ENCODE measurements at regions not wholly inside any gene's neighbourhood (a gene's known extent, or its start where the extent isn't known, plus 50 kb on each side); places are given as distances from the start of the nearest gene placed in this dataset.
"Not testable (repeated sequence)": the region's sequence is repeated elsewhere in the genome, so short reads cannot be mapped to it uniquely, and the experiment has no call there.

DNA sequence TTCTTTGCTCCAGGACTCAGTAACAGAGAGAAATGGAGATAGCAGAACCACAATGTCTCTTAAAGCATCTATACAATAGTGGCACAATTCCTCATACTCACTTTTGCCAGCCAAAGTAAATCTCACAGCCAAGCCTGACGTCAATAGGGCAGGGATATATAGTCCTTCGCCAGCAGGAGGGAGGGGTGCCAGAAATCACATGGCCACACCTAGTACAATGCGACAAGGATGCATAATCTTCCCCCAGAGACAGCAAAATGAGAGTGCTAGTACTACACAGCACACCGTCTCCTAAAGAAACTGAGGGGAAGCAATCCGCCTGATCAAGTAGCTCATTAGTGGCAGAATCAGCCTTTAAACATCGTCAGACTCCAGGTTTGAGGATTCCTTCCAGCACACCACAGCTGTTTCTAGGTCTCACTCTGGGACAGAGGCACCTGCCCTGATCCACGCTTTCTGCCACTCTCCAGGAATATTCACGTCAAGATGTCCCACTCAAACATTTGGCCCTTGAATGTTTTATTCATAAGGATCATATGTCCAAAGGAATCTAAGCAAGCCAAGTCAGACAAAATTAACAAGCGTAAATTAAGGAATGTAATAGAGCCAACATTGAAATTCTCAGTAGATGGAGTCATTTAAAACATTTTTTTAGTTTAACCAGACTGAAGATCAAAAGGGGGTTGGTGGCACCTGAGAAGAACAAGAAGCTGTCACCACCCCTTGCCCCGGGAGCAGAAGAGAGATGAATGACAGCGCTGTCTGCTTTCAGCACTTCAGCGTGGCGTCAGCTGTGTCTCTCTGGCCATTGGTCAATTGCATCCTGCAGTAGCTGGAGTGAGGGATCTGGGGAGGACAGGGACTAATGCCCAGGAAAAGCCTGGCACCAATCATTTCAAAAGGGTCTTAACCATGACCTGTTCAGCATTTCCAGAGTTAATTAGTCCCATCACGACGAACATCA, 63.5 kb upstream of the SERP2 start:
- no peak for DNase-seq (ENCODE audit: extremely low read depth, insufficient read length)
- Histone ChIP-seq H3K36me3 (ENCODE audit: control insufficient read depth, insufficient read depth, low read length) (no peaks in the 10 kb centered on the region), H3K4me3 (replicated peaks; ENCODE audit: low read depth, low read length) (no peak overlapping the region), H3K27me3 (replicated peaks; ENCODE audit: control insufficient read depth, insufficient read depth, low read length) (no peaks in the 10 kb centered on the region)
- TF ChIP-seq, protein P1, sequence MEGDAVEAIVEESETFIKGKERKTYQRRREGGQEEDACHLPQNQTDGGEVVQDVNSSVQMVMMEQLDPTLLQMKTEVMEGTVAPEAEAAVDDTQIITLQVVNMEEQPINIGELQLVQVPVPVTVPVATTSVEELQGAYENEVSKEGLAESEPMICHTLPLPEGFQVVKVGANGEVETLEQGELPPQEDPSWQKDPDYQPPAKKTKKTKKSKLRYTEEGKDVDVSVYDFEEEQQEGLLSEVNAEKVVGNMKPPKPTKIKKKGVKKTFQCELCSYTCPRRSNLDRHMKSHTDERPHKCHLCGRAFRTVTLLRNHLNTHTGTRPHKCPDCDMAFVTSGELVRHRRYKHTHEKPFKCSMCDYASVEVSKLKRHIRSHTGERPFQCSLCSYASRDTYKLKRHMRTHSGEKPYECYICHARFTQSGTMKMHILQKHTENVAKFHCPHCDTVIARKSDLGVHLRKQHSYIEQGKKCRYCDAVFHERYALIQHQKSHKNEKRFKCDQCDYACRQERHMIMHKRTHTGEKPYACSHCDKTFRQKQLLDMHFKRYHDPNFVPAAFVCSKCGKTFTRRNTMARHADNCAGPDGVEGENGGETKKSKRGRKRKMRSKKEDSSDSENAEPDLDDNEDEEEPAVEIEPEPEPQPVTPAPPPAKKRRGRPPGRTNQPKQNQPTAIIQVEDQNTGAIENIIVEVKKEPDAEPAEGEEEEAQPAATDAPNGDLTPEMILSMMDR (IDR thresholded peaks at IDR 0.05; ENCODE audit: insufficient read depth, low read length, poor library complexity, severe bottlenecking) = no peak

DNA sequence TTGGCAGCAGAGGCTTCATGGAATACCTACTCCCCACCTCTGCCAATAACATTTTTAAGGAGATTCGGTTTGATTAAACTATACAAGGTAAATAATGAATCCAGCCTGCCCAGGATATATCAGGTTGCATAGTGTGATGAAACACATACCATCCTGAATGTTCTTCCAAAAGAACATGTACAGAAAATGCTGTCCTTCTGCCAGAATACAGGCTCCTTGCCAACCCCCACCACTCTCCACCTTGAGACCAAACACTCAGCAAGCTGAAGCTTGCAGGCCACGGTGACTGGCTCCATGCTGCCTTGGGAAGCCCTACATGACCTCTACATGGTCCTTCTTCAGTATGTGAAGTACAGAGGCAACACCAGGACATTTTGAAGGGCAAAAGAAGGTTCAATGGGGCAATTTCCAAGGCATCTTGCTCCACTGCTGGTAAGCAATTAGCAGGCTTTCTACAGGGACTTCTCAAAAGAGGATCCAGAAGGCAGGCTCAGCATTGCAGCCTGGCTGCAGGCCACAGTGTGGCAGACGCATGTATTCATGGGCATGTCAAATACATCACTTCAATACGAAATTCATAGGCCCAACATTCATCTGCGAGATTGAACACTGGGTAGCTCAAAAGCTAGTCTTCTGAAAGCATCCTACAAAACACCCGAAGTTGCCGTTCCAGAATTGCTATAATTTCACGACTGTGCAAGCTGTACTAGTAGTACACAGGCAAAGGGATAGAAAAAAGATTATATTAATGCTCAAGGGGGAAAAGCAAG, 62.4 kb upstream of the SERP2 start:
- TF ChIP-seq, protein P1 (IDR thresholded peaks at IDR 0.05; ENCODE audit: insufficient read depth, low read length, poor library complexity, severe bottlenecking) = no peak
- no peaks in the 10 kb centered on the region for H3K27me3 ChIP-seq (replicated peaks; ENCODE audit: control insufficient read depth, insufficient read depth, low read length)
- H3K4me3 ChIP-seq (replicated peaks; ENCODE audit: low read depth, low read length) = no peak overlapping the region
- no peaks in the 10 kb centered on the region for H3K36me3 ChIP-seq (ENCODE audit: control insufficient read depth, insufficient read depth, low read length)
- DNase-seq (ENCODE audit: extremely low read depth, insufficient read length) = no peak

DNA sequence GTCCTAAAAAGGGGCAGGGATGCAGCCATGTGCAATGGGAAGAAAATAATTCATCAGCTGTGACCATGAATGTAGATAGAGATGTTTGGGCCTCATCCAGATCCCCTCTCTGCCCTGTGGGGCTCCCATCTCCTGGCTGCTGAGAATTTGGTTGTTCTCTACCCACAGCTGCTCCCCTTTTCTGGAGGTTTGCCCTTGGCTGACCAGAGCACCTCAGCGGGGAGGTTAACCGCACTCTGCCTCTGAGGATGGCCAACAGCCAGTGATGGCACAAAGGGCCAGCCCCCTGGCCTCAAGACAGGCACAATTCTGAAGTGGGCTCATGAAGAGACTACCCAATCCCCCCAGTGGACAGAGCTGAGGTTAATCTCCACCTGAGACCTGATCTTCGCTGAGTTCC, 61.5 kb upstream of the SERP2 start:
- no peak for DNase-seq (ENCODE audit: extremely low read depth, insufficient read length)
- Histone ChIP-seq H3K27me3 (replicated peaks; ENCODE audit: control insufficient read depth, insufficient read depth, low read length) (no peaks in the 10 kb centered on the region), H3K4me3 (replicated peaks; ENCODE audit: low read depth, low read length) (no peak overlapping the region), H3K36me3 (ENCODE audit: control insufficient read depth, insufficient read depth, low read length) (no peaks in the 10 kb centered on the region)
- TF ChIP-seq, protein P1 (IDR thresholded peaks at IDR 0.05; ENCODE audit: insufficient read depth, low read length, poor library complexity, severe bottlenecking) = no peak

DNA sequence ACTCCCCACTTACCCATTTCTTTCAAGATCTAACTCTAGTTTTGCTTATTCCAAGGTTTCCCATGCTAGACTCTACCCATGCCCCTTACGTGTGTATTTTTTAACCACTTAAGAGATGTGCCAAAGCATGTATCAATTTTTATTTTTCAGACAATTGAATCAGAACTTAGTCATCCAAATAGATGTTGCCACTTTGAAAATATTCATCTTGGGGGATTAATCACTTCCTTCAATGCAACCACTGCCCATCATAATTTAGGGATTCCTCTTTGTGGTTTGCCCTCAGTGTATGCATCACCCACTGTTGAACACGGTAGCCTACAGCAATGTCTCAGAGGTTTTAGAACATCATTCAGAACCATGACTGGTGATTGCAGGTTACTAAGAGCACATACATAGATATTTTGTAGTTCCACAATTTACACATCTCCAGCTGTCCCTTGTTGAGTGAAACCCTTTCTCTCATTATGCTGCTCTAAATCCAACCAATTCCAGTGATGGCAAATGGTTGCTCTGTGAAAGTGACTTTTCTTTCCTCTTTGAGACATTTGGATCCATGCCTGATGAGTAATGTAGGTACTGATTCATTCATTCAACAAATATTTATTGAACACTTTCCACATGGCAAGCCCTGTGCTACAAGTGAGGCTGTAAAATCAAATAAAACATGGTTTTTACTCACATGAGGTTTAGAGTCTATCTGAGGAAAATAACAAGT, 60.6 kb upstream of the SERP2 start:
- no peak for DNase-seq (ENCODE audit: extremely low read depth, insufficient read length)
- Histone ChIP-seq H3K4me3 (replicated peaks; ENCODE audit: low read depth, low read length) (no peak overlapping the region), H3K36me3 (ENCODE audit: control insufficient read depth, insufficient read depth, low read length) (no peaks in the 10 kb centered on the region), H3K27me3 (replicated peaks; ENCODE audit: control insufficient read depth, insufficient read depth, low read length) (no peaks in the 10 kb centered on the region)
- TF ChIP-seq, protein P1 (IDR thresholded peaks at IDR 0.05; ENCODE audit: insufficient read depth, low read length, poor library complexity, severe bottlenecking) = no peak

DNA sequence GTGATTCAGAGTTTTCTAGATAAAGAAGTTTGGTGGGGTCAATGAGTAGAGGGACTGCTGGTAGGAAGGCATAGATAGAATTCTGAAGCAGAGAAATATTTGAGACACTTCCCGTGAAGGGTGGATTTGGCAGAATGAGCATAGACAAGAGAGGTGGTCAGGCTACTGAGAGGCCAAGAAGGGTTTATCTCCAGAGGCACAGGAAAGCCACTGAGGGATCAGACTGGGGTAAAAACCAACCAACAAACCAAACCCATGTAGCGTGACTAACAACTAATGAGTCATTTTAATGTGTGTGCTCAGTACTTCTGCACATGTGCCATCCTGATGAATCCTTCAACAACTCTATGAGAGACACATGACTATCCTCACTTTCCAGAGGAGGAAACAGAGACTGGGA, 60.0 kb upstream of the SERP2 start:
- Histone ChIP-seq H3K4me3 (replicated peaks; ENCODE audit: low read depth, low read length) (no peak overlapping the region), H3K27me3 (replicated peaks; ENCODE audit: control insufficient read depth, insufficient read depth, low read length) (no peaks in the 10 kb centered on the region), H3K36me3 (ENCODE audit: control insufficient read depth, insufficient read depth, low read length) (no peaks in the 10 kb centered on the region)
- no peak for DNase-seq (ENCODE audit: extremely low read depth, insufficient read length)
- TF ChIP-seq, protein P1 (IDR thresholded peaks at IDR 0.05; ENCODE audit: insufficient read depth, low read length, poor library complexity, severe bottlenecking) = no peak

DNA sequence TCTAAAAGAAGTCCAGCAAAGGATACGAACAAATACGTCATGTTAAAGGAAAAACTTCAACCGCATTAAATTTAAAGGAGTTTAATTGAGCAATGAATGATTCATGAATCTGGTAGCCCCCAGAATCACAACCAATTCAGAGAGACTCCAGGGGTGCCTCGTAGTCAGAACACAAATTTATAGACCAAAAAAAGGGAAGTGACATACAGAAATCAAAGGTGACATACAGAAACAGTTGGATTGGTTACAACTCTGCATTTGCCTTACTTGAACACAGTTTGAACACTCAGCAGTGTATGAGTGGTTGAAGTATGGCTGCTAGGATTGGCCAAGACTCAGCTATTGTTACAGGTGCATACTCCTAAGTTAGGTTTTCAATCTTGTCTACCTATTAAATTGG, 59.5 kb upstream of the SERP2 start:
- DNase-seq (ENCODE audit: extremely low read depth, insufficient read length); H3K27me3 ChIP-seq (replicated peaks; ENCODE audit: control insufficient read depth, insufficient read depth, low read length); H3K36me3 ChIP-seq (ENCODE audit: control insufficient read depth, insufficient read depth, low read length); H3K4me3 ChIP-seq (replicated peaks; ENCODE audit: low read depth, low read length): not testable (repeated sequence)

Data from GM06990 (cell line).